PC-9 (cell line): ENCODE measurements at regions not wholly inside any gene's neighbourhood (a gene's known extent, or its start where the extent isn't known, plus 50 kb on each side); places are given as distances from the start of the nearest gene placed in this dataset.

ENCODE experiments used
- EZH2 ChIP-seq: fragments of 200-600 bp; sonication (generic); IDR thresholded peaks from 2 replicates; pipeline ENCODE4 v1.8.0; 2017; ENCODE audit warnings: antibody characterized with exemption, low read depth
- TF ChIP-seq, protein P1 (sequence below): fragments of 200-600 bp; sonication (generic); conservative IDR thresholded peaks from 2 replicates; pipeline ENCODE4 v1.6.1; 2017; ENCODE audit warnings: mixed run types, antibody characterized with exemption, mild to moderate bottlenecking, moderate library complexity

GRCh38 chr3:162332344-162332743 is 835.7 kb downstream of the OTOL1 start:
- TF ChIP-seq, protein P1, sequence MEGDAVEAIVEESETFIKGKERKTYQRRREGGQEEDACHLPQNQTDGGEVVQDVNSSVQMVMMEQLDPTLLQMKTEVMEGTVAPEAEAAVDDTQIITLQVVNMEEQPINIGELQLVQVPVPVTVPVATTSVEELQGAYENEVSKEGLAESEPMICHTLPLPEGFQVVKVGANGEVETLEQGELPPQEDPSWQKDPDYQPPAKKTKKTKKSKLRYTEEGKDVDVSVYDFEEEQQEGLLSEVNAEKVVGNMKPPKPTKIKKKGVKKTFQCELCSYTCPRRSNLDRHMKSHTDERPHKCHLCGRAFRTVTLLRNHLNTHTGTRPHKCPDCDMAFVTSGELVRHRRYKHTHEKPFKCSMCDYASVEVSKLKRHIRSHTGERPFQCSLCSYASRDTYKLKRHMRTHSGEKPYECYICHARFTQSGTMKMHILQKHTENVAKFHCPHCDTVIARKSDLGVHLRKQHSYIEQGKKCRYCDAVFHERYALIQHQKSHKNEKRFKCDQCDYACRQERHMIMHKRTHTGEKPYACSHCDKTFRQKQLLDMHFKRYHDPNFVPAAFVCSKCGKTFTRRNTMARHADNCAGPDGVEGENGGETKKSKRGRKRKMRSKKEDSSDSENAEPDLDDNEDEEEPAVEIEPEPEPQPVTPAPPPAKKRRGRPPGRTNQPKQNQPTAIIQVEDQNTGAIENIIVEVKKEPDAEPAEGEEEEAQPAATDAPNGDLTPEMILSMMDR, result no peak
- no peak for TF ChIP-seq EZH2
